ENCODE measurements at regions not wholly inside any gene's neighbourhood (a gene's known extent, or its start where the extent isn't known, plus 50 kb on each side); places are given as distances from the start of the nearest gene placed in this dataset.

DNA sequence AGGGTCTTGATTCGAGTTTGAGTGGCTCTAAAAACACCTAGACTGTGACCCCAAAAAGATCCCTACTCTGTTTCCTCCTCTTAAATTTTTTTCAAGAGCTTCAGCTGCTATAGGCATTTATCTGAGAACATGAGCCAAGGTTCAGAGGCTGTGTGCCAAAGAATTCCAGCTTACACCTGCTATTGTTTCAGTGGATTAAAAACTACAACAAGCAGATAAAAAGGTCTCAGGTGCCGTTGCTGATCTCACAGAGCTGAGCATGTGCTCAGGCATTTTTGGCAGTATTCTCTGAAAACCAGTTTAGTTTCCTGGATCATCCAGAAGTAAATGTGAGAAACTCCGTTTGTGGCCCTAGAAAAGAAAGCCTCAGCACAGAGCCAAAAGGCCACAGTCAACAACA is 349.2 kb downstream of the DEPDC1B start:
- Mint-ChIP-seq H3K27ac (no peak overlapping the region), H3K9me3 (peaks cover 4% of the 10 kb centered on the region in 2 donors), H3K36me3 (no peaks in the 10 kb centered on the region)
- no peak for ATAC-seq
- DNase-seq (ENCODE audit: low spot score in 2 of 2), result no peak

DNA sequence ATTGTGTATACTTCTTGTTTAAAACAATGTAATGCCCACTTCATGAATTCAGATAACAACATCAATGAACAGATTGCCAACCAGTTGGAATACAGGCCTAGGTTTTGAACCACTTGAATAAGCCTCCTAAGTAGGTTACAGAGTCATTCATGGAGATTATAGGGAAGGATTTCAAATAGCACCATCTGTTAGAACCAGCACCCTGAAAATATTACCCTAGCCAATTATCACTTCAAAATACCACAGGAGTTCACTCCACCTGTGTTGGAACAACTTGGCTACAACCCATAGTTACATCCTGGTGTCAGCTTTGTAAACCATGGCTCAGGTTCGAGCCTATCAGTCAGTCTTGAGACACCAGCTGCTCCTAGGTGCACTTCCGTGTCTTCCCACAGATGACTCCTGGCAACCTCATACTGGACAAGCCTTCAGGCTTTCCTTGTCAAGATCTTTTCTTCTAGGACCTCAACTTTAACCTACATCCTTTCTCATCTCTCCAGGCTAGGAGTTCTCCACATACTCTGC is 350.0 kb downstream of the DEPDC1B start:
- DNase-seq (ENCODE audit: low spot score in 2 of 2), result no peak
- Mint-ChIP-seq H3K36me3 (no peaks in the 10 kb centered on the region), H3K9me3 (peaks cover 4% of the 10 kb centered on the region in 2 donors), H3K27ac (no peak overlapping the region)
- ATAC-seq, result no peak

DNA sequence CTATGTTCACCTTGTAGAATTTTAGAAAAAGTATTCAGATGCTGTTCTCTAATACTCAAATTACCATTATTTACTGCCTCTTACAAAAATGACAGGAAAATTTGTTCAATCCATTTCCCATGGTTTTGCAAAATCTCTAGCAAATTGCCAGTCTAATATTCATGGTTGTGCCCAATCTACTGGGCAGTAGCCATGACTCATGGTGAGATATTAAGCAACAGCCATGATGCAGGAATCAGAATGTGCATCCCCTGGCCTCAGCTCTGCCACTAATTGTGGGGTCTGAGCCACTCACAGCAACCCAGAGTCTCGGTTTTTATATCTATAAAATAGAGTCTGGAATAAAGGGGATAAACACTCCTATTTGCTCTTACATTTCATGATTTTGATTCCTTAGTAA is 353.6 kb downstream of the DEPDC1B start:
- H3K27ac Mint-ChIP-seq, result no peak overlapping the region
- no peak for DNase-seq (ENCODE audit: low spot score in 2 of 2)
- ATAC-seq, result no peak

DNA sequence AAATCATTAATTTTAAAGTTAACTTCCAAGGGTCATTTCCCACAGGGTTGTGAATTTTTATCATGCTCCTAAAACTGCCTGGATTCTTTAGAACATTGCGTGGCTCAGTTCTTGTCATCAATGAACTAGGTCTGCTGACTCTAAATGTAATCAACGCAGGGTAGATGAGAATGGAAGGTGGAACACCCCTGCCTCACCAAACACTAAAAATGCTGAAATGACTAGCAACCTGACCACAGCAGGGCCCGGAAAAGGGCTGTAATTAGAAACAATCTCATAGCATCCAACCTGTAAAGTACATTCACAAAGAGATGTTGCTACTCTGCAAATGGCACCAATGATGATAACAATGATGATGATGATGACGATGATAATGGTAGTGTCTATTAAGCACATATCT is 356.9 kb downstream of the DEPDC1B start:
- Mint-ChIP-seq H3K9me3 (peaks cover 4 to 7% of the 10 kb centered on the region in 2 donors), H3K36me3 (no peaks in the 10 kb centered on the region), H3K27ac (no peak overlapping the region)
- DNase-seq (ENCODE audit: low spot score in 2 of 2) (no peak), ATAC-seq (no peak)

More for the DNA sequence above, 353.6 kb downstream of the DEPDC1B start:
- Mint-ChIP-seq H3K9me3 (peaks cover 4 to 5% of the 10 kb centered on the region in 2 donors), H3K36me3 (no peaks in the 10 kb centered on the region)

DNA sequence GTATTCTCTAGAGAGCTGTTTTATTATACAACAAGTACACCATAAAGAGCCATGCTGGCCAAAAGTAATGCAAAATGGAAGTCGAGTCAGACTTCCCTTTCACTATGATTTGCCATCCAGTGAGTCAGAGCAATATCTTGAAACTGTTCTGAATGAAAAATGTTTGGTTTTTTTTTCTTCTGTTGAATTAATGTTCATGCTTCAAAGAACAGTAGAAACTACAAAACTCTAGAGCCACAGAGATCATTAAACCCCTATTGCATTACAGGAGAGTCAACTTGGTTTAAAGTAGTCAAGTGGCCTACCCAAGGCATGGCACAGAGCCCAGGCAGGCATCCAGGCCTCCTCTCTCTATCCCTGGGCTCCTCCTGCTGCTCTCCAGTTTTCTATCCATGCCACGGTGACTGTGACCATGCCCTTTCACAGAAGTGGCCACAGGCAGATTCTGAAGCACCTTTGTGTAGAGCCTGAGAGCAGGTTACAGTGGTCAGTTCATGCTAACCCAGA is 358.9 kb downstream of the DEPDC1B start:
- Mint-ChIP-seq H3K27ac (no peak overlapping the region), H3K9me3 (peaks cover 0 to 8% of the 10 kb centered on the region in 2 donors), H3K36me3 (no peaks in the 10 kb centered on the region)
- DNase-seq (ENCODE audit: low spot score in 2 of 2), result no peak
- peak in 1 of 2 donors; percentile 84 for ATAC-seq

DNA sequence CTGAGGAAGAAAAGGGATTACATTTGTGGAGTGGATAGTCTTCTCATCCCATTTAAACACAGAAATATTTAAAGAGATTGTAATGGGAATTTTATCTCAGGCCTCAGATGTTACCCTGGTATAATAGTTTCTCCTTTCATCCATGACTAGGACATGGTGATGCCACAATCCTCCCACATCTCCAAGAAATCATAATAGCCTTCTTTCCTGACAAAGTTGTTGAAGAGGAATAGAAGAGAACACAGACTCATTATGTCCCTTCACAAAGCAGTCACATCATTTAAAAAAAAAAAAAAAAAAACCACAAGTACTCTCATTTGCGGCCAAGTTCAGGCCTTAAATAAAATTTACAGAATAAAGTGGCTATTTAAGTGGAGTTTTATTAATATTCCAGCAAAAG is 359.6 kb downstream of the DEPDC1B start:
- no peak overlapping the region for H3K27ac Mint-ChIP-seq
- ATAC-seq (no peak), DNase-seq (ENCODE audit: low spot score in 2 of 2) (no peak)
- H3K9me3 Mint-ChIP-seq, result peaks cover 0 to 8% of the 10 kb centered on the region in 2 donors
- H3K36me3 Mint-ChIP-seq, result no peaks in the 10 kb centered on the region

DNA sequence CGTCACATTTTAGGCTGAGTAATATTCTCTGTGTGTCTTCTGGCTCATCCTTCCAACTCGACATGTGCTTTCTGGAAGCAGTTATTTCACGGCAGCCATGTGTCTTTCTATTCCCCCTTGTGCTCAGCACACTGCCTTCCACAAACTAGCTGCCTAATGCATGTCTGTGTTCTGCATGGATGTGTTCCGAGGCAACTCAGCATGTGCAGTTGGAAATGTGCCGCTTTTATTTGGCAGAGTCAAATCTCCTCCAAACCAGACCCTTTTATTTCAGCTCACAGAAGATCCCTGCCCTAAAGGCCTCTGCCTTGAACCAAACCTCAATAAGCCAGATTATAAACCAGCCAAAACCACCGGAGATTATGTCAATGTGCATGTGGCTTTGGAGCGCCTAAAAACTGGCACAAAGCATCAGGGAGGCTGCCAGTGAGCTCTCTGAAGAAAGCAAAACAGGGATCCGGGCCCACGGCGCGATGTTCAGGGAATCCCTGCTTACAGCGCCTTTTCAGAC is 360.2 kb downstream of the DEPDC1B start:
- DNase-seq (ENCODE audit: low spot score in 2 of 2) (no peak), ATAC-seq (no peak)
- Mint-ChIP-seq H3K9me3 (peaks cover 0 to 8% of the 10 kb centered on the region in 2 donors), H3K27ac (no peak overlapping the region), H3K36me3 (no peaks in the 10 kb centered on the region)

DNA sequence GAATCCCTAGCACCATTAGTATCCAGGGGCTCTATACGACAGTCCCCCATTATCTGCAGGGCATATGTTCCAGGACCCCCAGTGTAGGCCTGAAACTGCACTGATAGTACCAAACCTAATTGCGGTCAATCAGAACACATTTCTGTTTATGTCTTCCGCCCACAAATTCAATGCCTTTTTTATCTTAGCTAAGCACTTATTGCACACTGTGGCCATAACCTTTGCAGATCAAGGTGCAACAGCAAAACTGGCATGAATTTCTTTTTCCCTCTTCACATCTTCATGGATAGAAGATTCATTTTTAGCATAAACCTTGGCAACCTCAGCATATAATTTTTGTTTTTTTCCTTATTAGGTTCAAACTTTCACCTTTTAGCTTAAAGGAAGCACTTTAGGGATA is 361.1 kb downstream of the DEPDC1B start:
- no peak for ATAC-seq
- no peak for DNase-seq (ENCODE audit: low spot score in 2 of 2)
- no peaks in the 10 kb centered on the region for H3K36me3 Mint-ChIP-seq
- H3K27ac Mint-ChIP-seq, result no peak overlapping the region
- peaks cover 0 to 8% of the 10 kb centered on the region in 2 donors for H3K9me3 Mint-ChIP-seq

DNA sequence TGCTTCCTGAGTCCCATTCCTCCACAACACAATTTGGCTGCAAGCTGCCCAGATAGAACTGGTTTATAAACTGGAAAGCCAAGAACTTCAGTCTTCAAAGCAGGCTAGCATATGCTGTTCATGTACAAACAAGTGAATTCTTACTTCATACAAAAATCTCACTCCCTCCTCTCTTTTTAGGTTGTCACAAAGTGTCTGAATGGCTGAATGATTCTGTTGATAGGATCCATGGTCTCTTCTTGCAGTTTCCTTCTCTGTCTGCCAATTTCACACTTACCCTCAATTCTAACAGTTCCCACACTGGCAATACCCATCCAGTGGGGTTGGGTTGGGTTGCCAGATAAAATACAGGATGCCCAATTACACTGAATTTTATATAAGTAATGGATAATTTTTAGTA is 363.5 kb downstream of the DEPDC1B start:
- no peaks in the 10 kb centered on the region for H3K36me3 Mint-ChIP-seq
- no peak overlapping the region for H3K27ac Mint-ChIP-seq
- no peak for DNase-seq (ENCODE audit: low spot score in 2 of 2)
- ATAC-seq, result no peak
- peaks cover under 1 to 4% of the 10 kb centered on the region in 2 donors for H3K9me3 Mint-ChIP-seq

DNA sequence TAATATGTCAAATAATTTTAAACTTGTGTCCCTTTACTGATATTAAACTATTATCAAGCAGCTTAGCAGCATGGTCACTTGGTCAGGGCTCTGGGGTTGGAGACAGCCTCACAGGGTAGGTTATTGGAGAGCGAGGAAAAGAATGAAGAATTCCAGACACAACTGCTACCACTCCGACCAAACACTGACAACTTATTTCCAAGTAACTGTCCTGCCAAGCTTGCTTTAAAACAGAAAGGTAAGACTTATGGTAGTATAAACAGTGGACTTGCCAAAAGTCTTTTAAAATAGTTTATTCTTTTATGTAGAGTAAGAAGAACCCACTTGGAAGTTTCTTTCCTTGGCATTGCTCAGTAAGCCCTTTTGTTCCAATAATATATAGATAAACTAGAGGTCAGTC is 364.1 kb downstream of the DEPDC1B start:
- Mint-ChIP-seq H3K9me3 (peaks cover 3 to 4% of the 10 kb centered on the region in 2 donors), H3K36me3 (no peaks in the 10 kb centered on the region), H3K27ac (no peak overlapping the region)
- no peak for DNase-seq (ENCODE audit: low spot score in 2 of 2)
- ATAC-seq, result no peak

DNA sequence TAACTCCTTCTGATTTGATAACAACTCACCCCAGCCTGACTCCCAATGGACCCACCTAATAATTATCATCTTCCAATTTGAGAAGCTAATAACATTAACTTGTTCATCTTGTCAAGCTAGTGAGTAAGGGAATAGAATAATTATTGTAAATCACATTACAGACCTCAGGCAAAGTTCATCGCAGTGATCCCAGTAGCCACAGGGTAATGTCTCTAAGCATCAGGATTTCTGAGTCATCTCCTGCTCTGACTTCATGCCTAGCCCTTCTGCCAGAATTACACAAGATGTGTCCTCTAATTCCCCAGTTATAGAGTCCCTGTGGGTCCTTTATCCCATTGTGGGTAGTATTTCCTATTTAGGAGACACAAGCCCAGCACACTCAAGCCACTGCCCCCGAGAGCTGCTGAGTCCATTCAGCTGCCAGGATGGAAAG is 365.7 kb downstream of the DEPDC1B start:
- no peak for DNase-seq (ENCODE audit: low spot score in 2 of 2)
- ATAC-seq, result no peak
- no peaks in the 10 kb centered on the region for H3K36me3 Mint-ChIP-seq
- H3K27ac Mint-ChIP-seq, result no peak overlapping the region
- peaks cover 3 to 12% of the 10 kb centered on the region in 2 donors for H3K9me3 Mint-ChIP-seq

DNA sequence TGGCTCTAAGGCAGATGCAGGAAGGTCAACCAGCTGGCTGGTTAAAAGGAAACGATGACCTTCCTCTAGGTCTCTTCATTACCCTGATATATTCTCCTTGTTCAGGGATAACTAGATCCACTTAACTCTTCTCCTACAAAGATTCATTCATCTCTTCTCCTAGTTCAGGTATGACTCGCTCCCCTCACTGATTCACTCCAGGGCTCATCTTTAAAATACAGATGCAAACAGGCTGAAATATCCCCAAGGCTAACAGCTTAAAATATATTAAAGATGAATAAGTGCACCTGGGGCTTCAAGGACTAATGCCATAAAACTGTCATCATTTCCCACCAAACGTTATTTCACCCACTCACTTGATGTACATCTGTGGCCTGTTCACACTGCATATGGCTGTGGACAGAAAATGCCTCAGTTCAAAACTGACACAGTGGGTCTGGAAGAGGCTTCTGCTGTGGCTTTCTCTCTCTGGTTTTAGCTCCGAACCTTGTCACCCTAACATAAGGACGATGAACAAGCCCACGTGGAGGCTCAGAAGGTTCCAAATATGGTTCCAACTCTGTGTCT is 366.9 kb downstream of the DEPDC1B start:
- no peak overlapping the region for H3K27ac Mint-ChIP-seq
- peak in 1 of 2 donors; percentile 3 for ATAC-seq
- H3K36me3 Mint-ChIP-seq, result no peaks in the 10 kb centered on the region
- peaks cover 3 to 11% of the 10 kb centered on the region in 2 donors for H3K9me3 Mint-ChIP-seq
- no peak for DNase-seq (ENCODE audit: low spot score in 2 of 2)

DNA sequence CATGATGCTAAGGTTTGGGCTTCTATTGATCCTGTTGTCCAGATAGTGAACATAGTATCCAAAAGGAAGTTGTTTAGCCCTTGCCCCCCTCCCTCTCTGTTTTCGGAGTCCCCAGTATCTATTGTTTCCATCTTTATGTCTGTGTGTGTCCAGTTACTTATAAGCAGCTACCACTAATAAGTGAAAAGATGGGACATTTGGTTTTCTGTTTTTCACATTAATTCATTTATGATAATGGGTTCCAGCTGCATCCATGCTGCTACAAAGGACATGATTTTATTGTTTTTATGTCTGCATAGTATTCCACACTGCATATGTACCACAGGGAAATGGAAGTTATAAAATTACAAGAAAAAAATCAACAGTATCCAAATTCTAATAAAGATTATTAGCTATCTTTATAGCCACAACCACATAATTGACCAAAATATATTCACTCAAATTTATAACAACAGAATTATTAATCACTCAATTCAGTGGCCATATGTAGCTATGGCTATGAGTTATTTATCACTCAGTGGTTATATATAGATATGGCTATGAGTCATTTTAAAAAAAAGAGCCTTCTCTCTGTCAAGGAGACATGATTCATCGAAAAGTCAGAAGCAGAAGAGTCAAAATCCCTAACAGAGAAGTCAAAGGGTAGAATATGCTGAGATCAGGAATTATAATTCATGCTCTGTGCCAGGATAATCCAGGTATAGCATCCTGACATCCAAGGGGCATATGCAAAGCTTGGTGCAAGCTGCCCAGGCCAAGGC is 367.5 kb downstream of the DEPDC1B start:
- Mint-ChIP-seq H3K9me3 (peaks cover 3 to 10% of the 10 kb centered on the region in 2 donors), H3K27ac (no peak overlapping the region), H3K36me3 (no peaks in the 10 kb centered on the region)
- no peak for DNase-seq (ENCODE audit: low spot score in 2 of 2)
- peak in 1 of 2 donors; percentile 70 for ATAC-seq

DNA sequence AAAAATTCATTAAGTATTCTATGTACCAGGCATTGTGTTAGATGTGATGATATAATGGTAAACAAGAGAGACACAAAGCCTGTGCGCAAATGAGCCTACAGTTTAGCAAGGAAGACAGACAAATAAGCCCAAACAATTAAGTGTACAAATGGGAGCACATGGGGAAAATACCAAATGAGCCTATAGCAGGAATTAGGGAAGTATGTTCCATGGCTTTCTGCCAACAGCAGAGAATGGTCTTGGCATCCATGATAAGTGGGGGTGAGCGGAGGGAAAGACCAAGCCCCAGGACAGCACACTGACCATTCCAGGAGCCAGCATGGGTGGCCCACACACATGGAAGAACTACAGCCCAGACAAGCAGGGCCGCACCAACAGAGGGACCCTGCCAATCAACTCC is 369.7 kb downstream of the DEPDC1B start:
- Mint-ChIP-seq H3K36me3 (no peaks in the 10 kb centered on the region), H3K27ac (no peak overlapping the region), H3K9me3 (peaks cover 7 to 10% of the 10 kb centered on the region in 2 donors)
- DNase-seq (ENCODE audit: low spot score in 2 of 2) (no peak), ATAC-seq (no peak)

DNA sequence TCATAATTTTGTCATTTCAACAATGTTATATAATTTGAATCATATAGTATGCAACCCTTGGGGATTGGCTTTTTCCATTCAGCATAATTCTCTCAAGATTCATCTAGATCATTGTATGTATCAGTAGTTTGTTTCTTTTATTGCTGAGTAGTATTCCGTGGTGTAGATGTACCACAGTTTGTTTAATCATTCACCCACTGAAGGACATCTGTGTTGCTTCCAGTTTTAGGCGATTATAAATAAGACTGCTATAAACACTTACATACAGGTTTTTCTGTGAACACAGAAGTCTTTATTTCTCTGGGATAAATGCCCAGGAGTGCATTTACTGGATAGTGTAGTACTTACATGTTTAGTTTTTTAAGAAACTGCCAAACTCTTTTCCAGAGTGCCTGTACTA is 374.1 kb downstream of the DEPDC1B start:
- peaks cover 4% of the 10 kb centered on the region in 2 donors for H3K36me3 Mint-ChIP-seq
- DNase-seq (ENCODE audit: low spot score in 2 of 2) (no peak), ATAC-seq (no peak)
- no peak overlapping the region for H3K27ac Mint-ChIP-seq
- peaks cover 26% of the 10 kb centered on the region in 2 donors for H3K9me3 Mint-ChIP-seq

DNA sequence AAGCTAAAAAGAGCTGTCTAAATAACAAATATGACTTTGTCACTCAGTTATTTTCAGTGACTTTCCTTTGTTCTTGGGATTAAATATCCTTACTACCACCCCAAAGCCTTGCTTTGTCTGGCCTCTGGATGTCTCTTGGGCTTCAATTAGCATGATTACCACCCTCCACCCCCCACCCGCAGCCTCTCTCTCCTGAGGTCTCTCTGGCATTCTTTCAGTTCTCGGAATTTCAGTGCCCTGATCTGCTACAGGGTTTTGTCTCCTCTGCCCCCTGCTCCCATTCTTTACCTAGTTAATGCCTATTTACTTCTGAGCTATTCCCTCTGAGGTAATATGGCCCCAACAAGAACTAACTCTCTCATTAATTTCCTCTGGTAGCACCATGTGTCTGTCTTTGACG is 376.4 kb downstream of the DEPDC1B start:
- ATAC-seq (no peak), DNase-seq (ENCODE audit: low spot score in 2 of 2) (no peak)
- H3K36me3 Mint-ChIP-seq, result peaks cover 4 to 11% of the 10 kb centered on the region in 2 donors
- peaks cover 22 to 33% of the 10 kb centered on the region in 2 donors for H3K9me3 Mint-ChIP-seq
- H3K27ac Mint-ChIP-seq, result no peak overlapping the region

DNA sequence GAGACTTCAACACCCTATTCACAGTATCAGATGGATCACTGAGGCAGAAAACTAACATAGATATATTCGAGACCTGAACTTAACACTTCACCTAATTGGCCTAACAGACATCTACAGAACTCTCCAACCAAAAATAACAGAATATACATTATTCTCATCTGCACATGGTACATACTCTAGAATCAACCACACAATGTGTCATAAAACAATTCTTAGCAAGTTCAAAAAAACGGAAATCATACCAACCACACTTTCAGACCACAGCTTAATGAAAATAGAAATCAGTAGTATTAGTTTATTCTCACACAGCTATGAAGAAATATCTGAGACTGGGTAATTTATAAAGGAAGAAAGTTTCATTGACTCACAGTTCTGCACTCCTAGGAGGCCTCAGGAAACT is 387.9 kb downstream of the DEPDC1B start:
- no peak for DNase-seq (ENCODE audit: low spot score in 2 of 2)
- Mint-ChIP-seq H3K36me3 (no peaks in the 10 kb centered on the region), H3K9me3 (peaks cover 5% of the 10 kb centered on the region in 2 donors), H3K27ac (no peak overlapping the region)
- ATAC-seq, result no peak
